HG03520 (cell line): ENCODE measurements at regions not wholly inside any gene's neighbourhood (a gene's known extent, or its start where the extent isn't known, plus 50 kb on each side); places are given as distances from the start of the nearest gene placed in this dataset.
"Not testable (repeated sequence)": the region's sequence is repeated elsewhere in the genome, so short reads cannot be mapped to it uniquely, and the experiment has no call there.

Experiments
- ATAC-seq: cut with Tn5 transposase; IDR thresholded peaks from one replicate; pipeline ENCODE4 v1.9.1; 2021; ENCODE audit warnings: mild to moderate bottlenecking, moderate library complexity; ENCODE audit not compliant: unreplicated experiment

DNA sequence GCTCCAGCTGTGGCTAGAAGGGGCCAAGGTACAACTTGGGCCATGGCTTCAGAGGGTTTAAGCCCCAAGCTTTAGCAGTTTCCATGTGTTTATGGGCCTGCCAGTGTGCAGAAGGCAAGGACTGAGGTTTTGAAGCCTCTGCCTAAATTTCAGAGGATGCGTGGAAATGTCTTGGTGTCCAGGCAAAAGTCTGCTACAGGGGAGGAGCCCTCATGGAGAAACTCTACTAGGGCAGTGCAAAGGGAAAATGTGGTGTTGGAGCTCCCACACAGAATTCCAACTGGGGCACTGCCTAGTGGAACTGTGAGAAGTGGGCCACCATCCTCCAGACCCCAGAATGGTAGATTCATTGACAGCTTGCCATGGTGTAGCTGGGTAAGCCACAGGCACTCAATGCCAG is 527.2 kb upstream of the RORB start:
- ATAC-seq: no peak

DNA sequence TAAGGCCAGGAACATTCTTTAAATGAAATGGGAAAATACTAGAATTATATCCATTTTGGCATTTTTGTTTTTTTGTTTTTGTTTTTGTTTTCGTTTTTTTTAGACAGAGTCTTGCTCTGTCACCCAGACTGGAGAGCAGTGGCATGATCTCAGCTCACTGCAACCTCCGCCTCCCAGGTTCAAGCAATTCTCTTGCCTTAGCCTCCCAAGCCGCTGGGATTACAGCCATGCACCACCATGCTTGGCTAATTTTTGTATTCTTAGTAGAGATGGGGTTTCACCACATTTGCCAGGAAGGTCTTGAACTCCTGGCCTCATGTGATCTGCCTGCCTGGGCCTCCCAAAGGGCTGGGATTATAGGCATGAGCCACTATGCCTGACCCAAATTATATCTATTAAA is 520.7 kb upstream of the RORB start:
- ATAC-seq: not testable (repeated sequence)

DNA sequence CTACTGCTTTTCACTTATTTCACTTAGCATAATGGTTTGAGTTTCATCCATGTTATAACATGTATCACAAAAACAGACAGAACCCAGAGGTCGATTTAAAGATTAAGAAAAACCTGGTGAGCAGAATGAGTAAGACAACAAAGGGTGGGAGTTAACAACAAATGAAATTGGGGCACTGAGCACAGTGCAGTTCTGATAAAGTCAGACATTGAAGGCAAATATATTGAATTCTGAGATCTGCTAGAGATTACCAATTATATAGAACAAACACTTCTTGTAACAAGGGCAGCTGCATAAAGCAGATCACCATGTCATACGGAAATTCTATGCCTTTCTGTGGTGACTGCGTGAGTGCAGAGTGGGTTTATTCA is 517.3 kb upstream of the RORB start:
- ATAC-seq: no peak

DNA sequence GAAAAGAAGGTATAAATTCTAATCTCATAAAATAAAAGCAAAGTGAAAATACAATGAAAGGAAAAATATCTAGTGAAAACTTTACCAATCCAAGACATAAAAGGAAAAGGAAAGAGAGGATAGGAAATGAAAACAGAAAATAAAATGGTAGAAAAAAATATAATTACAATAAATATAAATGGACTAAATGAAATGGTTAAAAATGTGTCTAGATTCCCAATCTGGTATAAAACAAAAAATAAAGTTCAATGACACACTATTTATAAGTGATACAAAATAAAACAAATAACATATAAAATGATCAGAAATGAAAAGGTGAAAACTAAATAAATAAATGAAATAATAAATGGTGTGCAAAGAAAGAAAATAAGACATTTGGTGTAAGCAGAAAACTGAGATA is 516.4 kb upstream of the RORB start:
- ATAC-seq: no peak

DNA sequence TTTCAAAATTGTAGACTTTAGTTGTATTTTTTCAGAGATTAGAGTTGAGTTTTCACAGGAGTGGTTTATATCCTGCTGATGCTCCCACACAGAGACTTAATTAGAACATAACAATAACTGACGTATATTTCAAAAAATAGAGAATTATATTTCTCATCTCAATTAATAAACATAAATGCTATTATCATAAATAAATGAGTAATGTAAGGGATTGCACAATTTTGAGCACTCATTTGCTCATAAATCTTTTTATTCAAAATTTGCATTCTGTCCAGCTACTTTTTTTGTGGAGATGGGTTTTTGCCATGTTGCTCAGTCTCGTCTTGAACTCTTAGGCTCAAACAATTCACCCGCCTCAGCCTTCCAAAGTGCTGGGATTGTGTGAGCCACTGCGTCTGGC is 515.7 kb upstream of the RORB start:
- ATAC-seq: no peak

DNA sequence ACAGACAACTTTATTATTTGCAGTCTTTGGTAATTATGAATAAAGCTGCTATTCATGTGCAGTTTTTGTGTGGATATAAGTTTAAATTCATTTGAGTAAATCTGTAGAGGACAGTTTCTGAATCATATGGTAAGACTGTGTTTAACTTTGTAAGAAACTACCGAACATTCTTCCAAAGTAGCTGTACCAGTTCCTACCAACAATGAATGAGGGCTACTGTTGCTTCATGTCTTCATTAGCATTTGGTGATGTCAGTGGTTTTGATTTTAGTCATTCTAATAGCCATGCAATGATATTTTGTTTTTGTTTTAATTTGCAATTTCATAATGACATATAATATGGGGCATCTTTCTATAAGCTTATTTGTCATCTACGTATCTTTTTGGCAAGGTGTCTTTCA is 501.3 kb upstream of the RORB start:
- ATAC-seq: no peak

DNA sequence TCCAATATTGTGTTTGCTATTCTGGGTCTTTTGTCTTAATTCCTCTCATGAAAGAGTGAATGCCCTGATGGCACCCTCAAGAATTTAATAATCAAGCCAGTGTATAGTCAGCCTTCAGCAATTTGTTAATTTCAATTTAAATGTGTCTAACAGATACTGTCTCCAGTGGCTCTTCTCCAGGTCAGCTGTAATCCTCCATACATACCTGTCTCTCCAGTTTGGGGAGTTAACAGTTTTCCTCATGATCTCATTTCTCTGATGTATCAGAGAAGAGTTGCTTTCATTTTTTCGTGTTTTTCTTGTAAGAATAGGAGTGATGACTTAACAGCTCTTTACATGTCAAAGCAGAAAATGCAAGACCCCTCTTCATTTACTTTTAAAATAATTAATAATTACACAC is 500.3 kb upstream of the RORB start:
- ATAC-seq: no peak

DNA sequence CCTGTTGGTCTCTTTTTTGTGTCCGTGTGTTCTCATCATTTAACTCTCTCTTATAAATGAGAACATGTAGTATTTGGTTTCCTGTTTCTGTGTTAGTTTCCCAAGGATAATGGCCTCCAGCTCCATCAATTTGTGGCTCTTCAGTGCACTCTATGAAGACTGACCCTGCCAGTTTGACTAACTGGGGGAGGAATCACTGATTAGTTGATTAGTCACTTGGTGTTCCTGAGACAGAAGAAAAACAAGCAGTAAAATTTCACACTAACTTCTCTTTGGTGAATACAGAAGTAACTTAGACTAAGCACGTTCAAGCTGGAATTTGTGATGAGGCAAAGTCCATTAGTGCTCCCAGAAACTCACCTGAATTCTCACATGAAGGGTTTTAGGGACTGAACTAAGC is 495.8 kb upstream of the RORB start:
- ATAC-seq: no peak

DNA sequence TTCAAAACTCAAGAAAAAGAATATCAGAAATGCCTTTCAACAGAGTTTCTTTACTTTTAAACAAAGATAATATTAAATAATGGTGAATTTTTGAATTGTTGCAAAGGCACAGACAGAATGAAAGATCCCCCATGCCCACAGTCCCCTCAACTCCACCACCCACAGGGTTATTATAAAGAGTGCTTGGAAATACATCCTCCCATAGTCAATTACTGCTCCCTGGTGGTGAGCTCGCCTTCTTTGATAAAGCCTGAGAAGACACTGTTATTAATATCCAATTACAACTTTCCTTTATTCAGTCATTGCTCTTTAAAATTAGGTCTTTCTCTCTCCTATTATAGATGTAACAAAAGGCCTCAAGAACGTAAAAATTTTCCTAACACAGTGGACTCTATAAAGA is 490.2 kb upstream of the RORB start:
- ATAC-seq: no peak

DNA sequence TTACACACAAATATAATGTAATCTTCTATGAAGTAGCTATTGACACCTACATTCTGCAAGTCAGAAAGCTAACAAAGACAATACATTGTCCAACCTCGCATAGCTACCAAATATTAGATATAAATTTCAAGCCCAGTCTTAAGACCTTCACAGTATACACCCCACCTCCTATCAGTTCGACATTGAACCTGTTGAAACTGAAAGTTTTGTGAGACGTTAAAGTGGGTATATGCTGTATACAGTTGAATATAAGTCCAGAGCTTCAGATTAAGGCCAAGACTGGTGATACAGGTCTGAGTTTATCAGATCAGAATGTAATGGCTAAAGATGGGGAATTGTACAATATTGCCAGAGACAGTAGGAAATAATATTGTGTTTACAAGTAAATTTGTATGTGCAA is 489.3 kb upstream of the RORB start:
- ATAC-seq: no peak

DNA sequence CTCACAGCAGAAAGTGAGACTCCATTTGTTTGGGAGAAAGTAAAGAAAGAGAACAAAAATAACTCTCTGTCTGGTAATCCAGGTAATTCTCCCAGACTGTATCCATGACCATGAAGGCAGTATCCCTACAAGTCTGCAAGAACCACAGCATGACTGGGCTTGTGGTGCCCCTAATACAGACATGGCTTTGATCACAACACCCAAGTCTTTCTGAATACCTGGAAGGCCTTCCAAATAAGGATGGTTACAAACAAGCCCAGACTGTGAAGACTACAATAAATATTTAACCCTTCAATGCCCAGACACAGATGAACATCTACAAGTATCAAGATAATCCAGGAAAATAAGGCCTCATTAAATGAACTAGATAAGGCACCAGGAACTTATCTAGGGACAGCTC is 481.1 kb upstream of the RORB start:
- no peak for ATAC-seq

DNA sequence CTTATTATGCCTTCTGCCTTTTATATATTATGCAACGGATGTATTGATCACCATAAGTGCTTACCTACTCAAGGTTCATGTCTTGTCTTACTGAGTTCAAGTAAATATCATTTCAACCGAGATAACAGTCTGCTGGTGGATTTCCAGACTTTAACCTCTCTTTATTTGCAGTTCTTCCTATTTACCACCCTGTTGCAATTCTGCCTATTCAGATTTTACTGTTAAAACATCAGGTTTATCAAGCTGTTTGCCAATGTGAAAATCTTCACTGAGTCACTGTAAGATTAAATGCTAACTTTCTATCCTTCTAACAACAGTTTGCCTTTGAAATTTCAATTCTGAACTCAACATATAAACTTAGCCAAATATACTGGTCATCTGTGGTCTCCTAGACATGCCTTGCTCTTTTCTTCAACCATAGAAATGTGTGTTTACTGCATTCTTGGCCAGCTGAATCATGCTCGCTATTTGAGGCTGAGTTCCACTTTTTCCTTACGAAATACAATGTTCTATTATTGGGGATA is 471.7 kb upstream of the RORB start:
- no peak for ATAC-seq

DNA sequence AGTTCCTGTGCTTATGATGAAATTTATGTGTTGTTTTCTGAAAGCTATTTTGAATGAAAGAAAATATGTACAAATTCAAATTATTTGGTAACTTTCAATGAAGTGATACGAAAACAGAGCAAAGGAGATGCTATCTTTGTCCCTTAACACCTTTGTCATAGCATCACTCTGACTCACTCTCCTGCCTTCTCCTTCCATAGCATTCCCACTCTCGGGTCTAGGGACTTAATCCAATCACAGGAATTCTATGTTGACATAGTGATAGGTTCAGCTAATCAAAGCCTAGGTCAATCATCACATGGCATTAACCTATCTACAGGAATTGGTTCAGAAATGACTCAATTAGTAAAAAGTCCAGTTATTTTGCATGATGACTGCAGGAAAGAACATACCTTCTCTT is 464.7 kb upstream of the RORB start:
- ATAC-seq: no peak

DNA sequence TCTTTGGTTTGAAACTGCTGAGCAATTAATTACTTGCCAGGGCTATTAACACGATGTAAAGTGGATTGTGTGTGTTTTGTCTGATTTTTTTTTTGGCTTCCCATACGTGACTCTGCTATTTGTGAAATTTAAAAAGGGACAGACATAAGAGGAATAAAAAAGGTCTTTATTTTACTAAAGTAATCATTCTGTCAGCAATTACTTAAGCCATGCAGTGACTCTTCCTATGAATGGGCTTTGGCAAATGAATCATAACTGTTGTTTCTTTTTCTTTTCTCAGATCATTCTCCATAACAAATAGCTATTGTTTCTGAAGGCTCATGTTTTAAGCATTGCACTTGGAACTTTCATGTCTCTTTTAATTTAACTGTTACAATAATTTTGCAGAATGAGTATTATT is 461.3 kb upstream of the RORB start:
- ATAC-seq: no peak

DNA sequence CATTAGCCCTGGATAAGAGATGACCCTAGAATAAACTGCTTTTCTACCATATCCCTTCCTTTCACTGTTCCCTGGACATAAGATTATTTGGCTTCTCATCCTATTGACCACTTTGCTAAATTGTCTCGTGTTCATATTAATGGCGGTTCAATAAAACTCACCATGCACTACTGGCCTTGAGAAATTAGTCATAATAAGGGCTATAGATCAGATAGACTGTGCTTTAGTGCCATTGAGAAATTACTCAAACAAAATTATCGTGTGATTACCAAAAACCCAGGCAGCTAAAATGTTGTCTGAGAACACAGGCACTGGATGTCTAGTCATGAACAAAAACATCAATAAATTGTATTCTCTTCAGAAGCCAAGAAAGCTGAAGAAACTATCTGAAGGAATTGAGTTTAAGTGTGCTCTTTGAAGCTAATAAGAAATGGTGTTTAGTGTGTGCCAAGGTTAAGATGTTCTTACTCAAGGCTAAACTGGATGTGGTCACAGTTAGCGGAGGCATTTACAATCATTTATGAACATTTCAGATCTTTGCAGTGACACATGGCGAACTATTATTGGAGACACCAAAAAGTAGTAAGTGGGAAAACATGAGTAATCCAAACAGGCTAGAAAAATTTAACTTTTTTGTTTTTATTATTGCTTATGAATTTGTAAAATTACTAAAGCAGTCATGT is 460.4 kb upstream of the RORB start:
- peak; percentile 72 for ATAC-seq

DNA sequence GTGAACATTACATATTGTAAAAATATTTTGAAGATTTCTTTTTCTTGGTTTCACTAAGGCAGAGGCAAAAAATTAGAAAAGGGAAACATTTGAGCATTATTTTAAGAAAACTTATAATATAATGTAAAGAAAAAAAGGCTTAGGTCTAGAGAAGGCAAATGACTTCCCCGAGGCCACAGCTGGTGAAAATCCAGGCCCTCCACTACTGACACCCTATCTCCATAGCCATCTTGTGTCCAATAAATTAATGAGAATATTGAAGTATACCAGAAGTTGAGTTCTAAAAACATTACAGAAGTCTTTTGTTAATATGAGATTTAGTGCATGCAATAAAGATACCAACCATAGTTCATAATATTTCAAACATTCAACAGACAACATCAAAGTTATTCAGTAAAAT is 459.9 kb upstream of the RORB start:
- no peak for ATAC-seq

DNA sequence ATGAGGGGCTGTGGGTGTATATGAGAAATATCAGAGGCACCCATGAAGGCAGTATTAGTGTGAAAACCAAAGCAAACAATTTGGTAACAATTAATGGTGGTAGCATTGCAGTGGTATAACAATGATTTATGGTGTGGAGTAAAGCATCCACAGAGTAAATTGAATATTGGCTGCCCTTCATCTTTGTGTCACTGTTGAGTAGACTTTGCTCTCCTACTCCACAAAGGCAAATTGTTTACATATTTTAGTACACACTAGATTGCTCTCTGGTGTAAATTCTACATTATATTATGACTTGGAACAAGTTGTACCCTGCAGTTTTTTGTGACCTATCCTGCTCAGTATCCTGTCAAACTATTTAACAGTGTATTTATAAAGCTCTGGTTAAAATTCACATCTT is 455.5 kb upstream of the RORB start:
- no peak for ATAC-seq

DNA sequence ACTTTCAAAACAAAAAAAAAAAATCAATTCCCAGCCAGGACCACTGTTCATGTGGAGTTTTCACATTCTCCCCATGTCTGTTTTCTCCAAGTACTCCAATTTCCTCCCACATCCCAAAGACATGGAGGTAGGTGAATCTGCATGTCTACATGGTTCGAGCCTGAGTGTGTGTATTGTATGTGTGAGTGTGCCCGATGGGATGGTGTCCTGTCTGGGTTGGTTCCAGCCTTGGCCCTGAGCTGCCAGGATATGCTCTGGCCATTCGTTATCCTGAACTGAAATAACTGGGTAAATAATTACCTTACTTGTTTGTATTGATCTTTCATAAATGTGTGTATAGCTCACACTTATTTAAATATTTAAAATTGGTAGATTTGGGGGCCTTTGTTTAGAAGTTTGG is 452.3 kb upstream of the RORB start:
- ATAC-seq: no peak

DNA sequence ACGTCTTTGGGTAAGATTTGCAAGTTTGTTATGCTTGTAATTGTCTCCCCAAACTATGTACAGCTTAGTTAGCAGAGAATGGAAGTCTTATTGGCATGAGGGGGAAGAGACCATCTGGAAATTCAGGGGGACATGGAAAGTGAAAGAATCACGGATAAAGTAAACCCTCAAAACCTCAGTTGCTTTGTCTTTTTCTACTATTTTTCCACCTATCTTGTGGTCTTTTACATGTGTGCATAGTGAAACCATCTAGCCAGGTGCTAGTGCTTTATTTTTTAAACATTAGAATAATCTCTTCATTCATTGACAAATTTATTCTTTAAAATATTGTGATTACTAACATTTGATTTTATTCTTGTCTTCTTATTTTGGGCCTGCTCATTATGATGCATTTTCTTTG is 441.1 kb upstream of the RORB start:
- ATAC-seq: no peak

DNA sequence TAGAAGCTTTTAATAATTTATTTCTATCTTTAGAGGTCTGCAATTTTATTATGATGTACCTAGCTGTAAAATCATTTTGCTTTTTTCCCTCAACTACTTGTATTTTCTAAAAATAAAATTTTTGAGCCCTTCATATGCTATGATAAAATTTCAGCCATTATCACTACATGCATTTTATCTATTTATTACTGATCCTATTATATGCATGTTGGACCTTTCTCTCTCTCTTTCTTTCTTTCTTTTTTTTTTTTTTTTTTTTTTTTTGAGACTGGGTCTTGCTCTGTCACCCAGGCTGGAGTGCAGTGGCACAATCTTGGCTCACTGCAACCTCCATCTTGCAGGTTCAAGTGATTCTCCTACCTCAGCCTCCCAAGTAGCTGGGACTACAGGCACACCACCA is 440.1 kb upstream of the RORB start:
- not testable (repeated sequence) for ATAC-seq

DNA sequence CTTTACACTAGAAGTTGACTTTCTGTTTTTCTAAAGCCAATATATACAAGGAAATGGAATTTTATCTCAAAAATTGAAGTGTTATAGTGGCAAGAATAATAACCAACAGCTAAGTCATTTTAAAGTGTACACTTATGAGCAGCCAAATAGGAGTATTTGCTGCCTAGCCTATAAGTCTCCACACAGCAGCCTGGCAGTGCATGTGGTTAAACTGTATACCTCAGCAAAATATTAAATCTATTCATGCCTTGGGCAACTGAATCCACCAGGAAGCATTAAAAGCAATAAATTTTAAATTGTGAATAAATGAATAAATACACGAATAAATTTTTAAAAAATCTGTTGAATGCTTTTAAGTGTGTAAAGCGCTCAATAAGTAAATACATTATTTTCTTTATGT is 432.4 kb upstream of the RORB start:
- no peak for ATAC-seq

DNA sequence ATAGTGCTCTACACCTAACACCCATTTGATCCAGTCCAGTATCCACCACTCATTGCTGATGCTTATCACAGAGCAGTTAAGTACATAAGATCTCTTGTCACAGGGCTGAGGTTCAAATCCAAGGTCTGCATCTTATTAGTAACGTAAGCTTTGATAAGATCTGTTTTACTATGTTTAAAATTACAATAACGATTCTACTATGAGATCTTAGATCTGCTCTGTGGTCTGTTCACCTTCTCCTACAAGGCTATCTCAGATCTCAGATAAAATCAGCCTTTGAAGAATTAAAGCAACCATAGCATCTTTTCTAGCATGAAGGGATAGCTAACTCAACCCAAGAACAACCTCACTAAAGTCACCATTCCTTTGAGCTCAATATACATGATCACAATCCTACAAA is 431.0 kb upstream of the RORB start:
- ATAC-seq: no peak

DNA sequence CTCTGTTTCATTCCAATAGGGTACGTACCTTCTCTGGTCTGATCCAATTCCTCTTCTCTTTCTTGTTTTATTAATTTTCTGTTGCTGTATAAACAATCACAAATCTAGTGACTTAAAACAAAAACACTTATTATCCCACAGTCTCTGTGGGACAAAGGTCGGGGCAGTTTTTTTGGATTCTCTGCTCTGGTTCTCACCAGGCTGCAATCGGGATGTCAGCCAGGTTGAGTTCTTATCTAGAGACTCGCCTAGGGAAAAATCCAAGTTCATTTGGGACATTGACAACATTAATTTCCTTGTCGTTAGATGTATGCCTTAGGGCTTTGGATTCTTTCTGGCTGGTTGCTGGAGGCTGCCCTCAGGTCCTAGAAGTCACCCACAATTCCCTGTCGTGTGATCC is 430.5 kb upstream of the RORB start:
- no peak for ATAC-seq
